HepG2 (cell line): ENCODE measurements at regions not wholly inside any gene's neighbourhood (a gene's known extent, or its start where the extent isn't known, plus 50 kb on each side); places are given as distances from the start of the nearest gene placed in this dataset.

Experiments
- ATAC-seq: fragments of 200-7000 bp; cut with Tn5 transposase; 3 replicates; pipeline ENCODE4 v1.9.1; 2020; ENCODE audit warnings: mild to moderate bottlenecking, moderate library complexity
- BruUV-seq: library from RNA; stranded (reverse); fragments of 400-500 nt; replicated peaks from 2 replicates; lab custom pipeline; 2021; lab: Mats Ljungman, UMichigan
- CTCF ChIA-PET: fragments of 300-600 bp; formaldehyde crosslinking; extraction: SDS; loops from one replicate; lab custom pipeline; 2021; ENCODE audit warnings: low total read pairs, inconsistent platforms, low intra/inter-chr PET ratio; lab: Yijun Ruan, JAX
- POLR2A ChIA-PET: fragments of 350-600 bp; sonication (Branson Sonifier 250); formaldehyde crosslinking; loops from one replicate; lab custom pipeline; 2020; ENCODE audit warnings: antibody characterized with exemption, inconsistent platforms; lab: Yijun Ruan, JAX
- DNase-seq: peaks from one replicate; pipeline ENCODE4 v3.0.0-alpha.2; 2015; ENCODE audit warnings: low spot score
- FAIRE-seq: peaks from 3 replicates; lab custom pipeline; 2011; peaks lifted over from hg19 to GRCh38; lab: Jason Lieb, UNC
- H2AFZ ChIP-seq: one replicate; pipeline ENCODE4 v1.6.1; 2011; ENCODE audit warnings: low read length, inconsistent platforms
- H3K27ac ChIP-seq: fragments of 300-600 bp; 3 replicates; pipeline ENCODE4 v1.8.0; 2011; ENCODE audit warnings: mixed run types, mild to moderate bottlenecking, mixed read lengths, low read length, inconsistent platforms; ENCODE audit not compliant: insufficient read depth; ENCODE audit errors: extremely low read length
- H3K27me3 ChIP-seq, 2 experiments: fragments of 200-600 bp in 1 of 2; 2 replicates in 1 of 2; 3 replicates in 1 of 2; pipeline versions ENCODE4 v1.6.0 to v1.8.0; 2011; ENCODE audit warnings: low read length in 2 of 2, mild to moderate bottlenecking in 2 of 2, moderate library complexity in 2 of 2, inconsistent platforms in 1 of 2; ENCODE audit not compliant: insufficient read depth in 2 of 2, control insufficient read depth in 1 of 2
- H3K36me3 ChIP-seq, 2 experiments: fragments of 200-600 bp in 1 of 2; replicated peaks in 1 of 2; 2 replicates in 1 of 2; 3 replicates in 1 of 2; pipeline versions ENCODE4 v1.5.1 to v1.8.0; 2011; ENCODE audit warnings: low read length in 2 of 2, inconsistent platforms in 1 of 2; ENCODE audit not compliant: insufficient read depth in 2 of 2, control insufficient read depth in 1 of 2
- H3K4me1 ChIP-seq: 2 replicates; pipeline ENCODE4 v1.5.1; 2012; ENCODE audit warnings: low read length, inconsistent platforms; ENCODE audit not compliant: insufficient read depth
- H3K4me2 ChIP-seq: 2 replicates; pipeline ENCODE4 v1.6.0; 2011; ENCODE audit warnings: low read depth, low read length, inconsistent platforms
- H3K4me3 ChIP-seq, 3 experiments: fragments of 200-600 bp in 1 of 3; sonication (generic), shearing (Covaris generic) in 1 of 3; replicated peaks in 1 of 3; 2 replicates each; pipeline ENCODE4 v1.5.1; 2011 to 2016; ENCODE audit warnings: low read length in 3 of 3, inconsistent platforms in 2 of 3, low read depth in 2 of 3, mild to moderate bottlenecking in 2 of 3, control low read depth in 1 of 3, mixed read lengths in 1 of 3; ENCODE audit not compliant: insufficient read depth in 1 of 3
- H3K79me2 ChIP-seq: one replicate; pipeline ENCODE4 v1.6.1; 2011; ENCODE audit warnings: low read length, inconsistent platforms; ENCODE audit not compliant: insufficient read depth
- H3K9ac ChIP-seq: 2 replicates; pipeline ENCODE4 v1.6.0; 2011; ENCODE audit warnings: mild to moderate bottlenecking, low read depth, low read length, inconsistent platforms; ENCODE audit not compliant: insufficient read depth
- H3K9me3 ChIP-seq: 2 replicates; pipeline ENCODE4 v1.5.1; 2012; ENCODE audit warnings: mild to moderate bottlenecking, low read length
- H4K20me1 ChIP-seq: 2 replicates; pipeline ENCODE4 v1.6.0; 2011; ENCODE audit warnings: inconsistent platforms, mild to moderate bottlenecking, low read length, moderate library complexity; ENCODE audit not compliant: insufficient read depth
- BCL6 ChIP-seq: IDR thresholded peaks from 2 replicates; pipeline ENCODE4 v1.6.1; 2016; ENCODE audit warnings: missing genetic modification reagents, missing compliant biosample characterization
- GATAD2A ChIP-seq: IDR thresholded peaks from 2 replicates; pipeline ENCODE4 v1.6.1; 2016
- MAFF ChIP-seq: IDR thresholded peaks from 2 replicates; pipeline ENCODE4 v1.6.1; 2011; ENCODE audit warnings: low read depth, low read length, improper control_type of control experiment
- MAFK ChIP-seq, 2 experiments: IDR thresholded peaks in 1 of 2; conservative IDR thresholded peaks in 1 of 2; 2 replicates each; pipeline ENCODE4 v1.6.1; 2011; ENCODE audit warnings: improper control_type of control experiment in 2 of 2, low read length in 2 of 2
- RXRB ChIP-seq: IDR thresholded peaks from 2 replicates; pipeline ENCODE4 v1.6.1; 2016; ENCODE audit warnings: borderline replicate concordance, missing genetic modification reagents, missing compliant biosample characterization
- ZNF615 ChIP-seq: sonication (generic); formaldehyde crosslinking; IDR thresholded peaks from 2 replicates; pipeline ENCODE4 v1.5.0; 2020; ENCODE audit warnings: mild to moderate bottlenecking, missing genetic modification reagents, borderline replicate concordance
- ZZZ3 ChIP-seq: sonication (generic); formaldehyde crosslinking; IDR thresholded peaks from 2 replicates; pipeline ENCODE4 v1.4.0; 2020; ENCODE audit warnings: missing genetic modification reagents, mild to moderate bottlenecking, borderline replicate concordance
- WGBS: methylation state at CpG from one replicate; pipeline ENCODE4 v1.1.6; 2017; ENCODE audit warnings: low lambda C conversion rate; 5-methylcytosine and 5-hydroxymethylcytosine counted together
- in situ Hi-C: cut with HindIII; loops from 2 replicates; pipeline ENCODE4 v1.10.0; 2017; ENCODE audit warnings: low pct_unique_long_range_greater_than_20kb; ENCODE audit not compliant: extremely low pct_ligation_motif_present
- intact Hi-C: fragments of 100-400 bp; cut with micrococcal nuclease; formaldehyde crosslinking; loops from one replicate; pipeline ENCODE4 v1.10.0; 2022; ENCODE audit not compliant: unreplicated experiment
- TF ChIP-seq, protein P1 (sequence below): IDR thresholded peaks from 2 replicates; pipeline ENCODE4 v1.6.1; 2016; ENCODE audit warnings: missing genetic modification reagents, missing compliant biosample characterization

DNA sequence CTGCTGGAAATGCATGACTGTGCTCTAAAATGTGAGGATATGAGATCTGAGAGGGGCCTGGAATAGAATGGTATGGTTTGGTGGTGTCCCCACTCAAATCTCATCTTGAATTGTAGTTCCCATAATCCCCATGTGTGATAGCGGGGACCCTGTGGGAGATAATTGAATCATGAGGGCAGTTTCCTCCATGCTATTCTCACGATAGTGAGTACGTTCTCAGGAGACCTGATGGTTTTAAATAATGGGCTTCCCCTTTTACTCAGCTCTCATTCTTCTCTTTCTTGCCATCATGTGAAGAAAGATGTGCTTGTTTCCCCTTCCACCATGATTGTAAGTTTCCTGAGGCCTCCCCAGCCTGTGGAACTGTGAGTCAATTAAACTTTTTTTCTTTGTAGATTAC lies 133.6 kb upstream of the ADAMTS16 start:
- WGBS, result 32% methylated on average over 3 of the region's 3 CpGs
- no peak for DNase-seq
- POLR2A ChIA-PET, result no interaction called here

DNA sequence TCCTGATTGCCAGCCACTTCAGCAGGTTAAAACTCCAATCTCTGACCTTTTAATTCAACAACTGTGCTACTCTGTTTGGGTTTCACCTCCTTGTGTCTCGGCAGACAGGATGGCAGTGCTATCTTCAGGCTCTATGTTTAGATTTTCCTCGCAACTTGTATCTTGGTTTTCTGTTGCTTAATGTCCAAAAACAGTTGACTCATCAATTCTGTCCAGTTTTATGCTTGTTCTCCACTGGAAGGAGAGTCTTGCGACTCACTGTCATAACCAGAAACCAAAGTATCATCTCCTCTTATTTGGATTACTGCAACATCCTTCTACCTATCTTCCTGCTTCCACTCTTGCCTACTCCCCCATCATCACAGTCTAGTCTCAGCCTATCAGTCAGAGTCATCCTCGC lies 130.9 kb upstream of the ADAMTS16 start:
- Histone ChIP-seq H2AFZ (no peak overlapping the region), H3K9ac (no peak overlapping the region), H3K4me2 (no peak overlapping the region), H3K36me3 (no peaks in the 10 kb centered on the region), H3K9me3 (no peaks in the 10 kb centered on the region), H4K20me1 (no peaks in the 10 kb centered on the region), H3K79me2 (no peaks in the 10 kb centered on the region), H3K27me3 (no peaks in the 10 kb centered on the region), H3K4me1 (no peaks in the 10 kb centered on the region), H3K27ac (no peak overlapping the region), H3K4me3 (no peak overlapping the region)
- no peak for FAIRE-seq
- ChIA-PET CTCF (no interaction called here), POLR2A (no interaction called here)
- DNase-seq, result no peak
- ATAC-seq, result no peak
- WGBS, result 22% methylated on average over 4 of the region's 4 CpGs
- TF ChIP-seq MAFK (conservative IDR thresholded peaks at IDR 0.05 in 1 of 2, IDR thresholded peaks at IDR 0.05 in 1 of 2; ENCODE audit: low read length in 2 of 2) (peak; percentile 89 to 93), MAFF (peak; percentile 91), GATAD2A (CRISPR knock-in tag) (no peak)
- intact Hi-C loops (no loop called here), in situ Hi-C loops (no loop called here)
- no TSS peak for BruUV-seq

More for the DNA sequence above, 133.6 kb upstream of the ADAMTS16 start:
- intact Hi-C loops, result no loop called here
- BruUV-seq, result no TSS peak
- ATAC-seq, result no peak
- H3K27me3 ChIP-seq, result no peaks in the 10 kb centered on the region
- no peak for FAIRE-seq
- H3K36me3 ChIP-seq, result no peaks in the 10 kb centered on the region
- TF ChIP-seq ZNF615 (CRISPR knock-in tag) (no peak), BCL6 (no peak), ZZZ3 (CRISPR knock-in tag) (no peak), RXRB (CRISPR knock-in tag) (no peak)
- TF ChIP-seq, protein P1, sequence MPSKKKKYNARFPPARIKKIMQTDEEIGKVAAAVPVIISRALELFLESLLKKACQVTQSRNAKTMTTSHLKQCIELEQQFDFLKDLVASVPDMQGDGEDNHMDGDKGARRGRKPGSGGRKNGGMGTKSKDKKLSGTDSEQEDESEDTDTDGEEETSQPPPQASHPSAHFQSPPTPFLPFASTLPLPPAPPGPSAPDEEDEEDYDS (CRISPR knock-in tag), result no peak
- H3K9ac ChIP-seq, result no peak overlapping the region
- no peaks in the 10 kb centered on the region for H3K79me2 ChIP-seq
- H3K27ac ChIP-seq, result no peak overlapping the region
- no peak overlapping the region for H3K4me3 ChIP-seq
- no peak overlapping the region for H3K4me2 ChIP-seq
- H3K9me3 ChIP-seq, result peaks cover 4% of the 10 kb centered on the region; the same call in 1 of the 2 replicates
- no peaks in the 10 kb centered on the region for H3K4me1 ChIP-seq
- CTCF ChIA-PET, result no interaction called here
- no peak overlapping the region for H2AFZ ChIP-seq
- no peaks in the 10 kb centered on the region for H4K20me1 ChIP-seq
- in situ Hi-C loops, result no loop called here
